Activated naive CD4-positive, alpha-beta T cell treated with anti-CD3 and anti-CD28 coated beads, Interleukin-2, amount 50 U/mL, for 72 hours (primary cell): ENCODE measurements at regions not wholly inside any gene's neighbourhood (a gene's known extent, or its start where the extent isn't known, plus 50 kb on each side); places are given as distances from the start of the nearest gene placed in this dataset.

Source experiments
- ATAC-seq, 2 donors: fragments of 150-1000 bp; cut with Tn5 transposase; 2 replicates each; pipeline ENCODE4 v1.10.0; 2021; ENCODE audit warnings: mild to moderate bottlenecking in 2 of 2, moderate library complexity in 2 of 2
- DNase-seq, 2 donors: peaks; one replicate each; pipeline ENCODE4 v3.0.0; 2021 to 2022; ENCODE audit warnings: low spot score in 2 of 2
- H3K27ac Mint-ChIP-seq, 2 donors: one replicate each; pipeline ENCODE4 v1.8.0; 2022; ENCODE audit warnings: mild to moderate bottlenecking in 2 of 2, mixed read lengths in 2 of 2
- H3K36me3 Mint-ChIP-seq, 2 donors: one replicate each; pipeline ENCODE4 v1.8.0; 2022; ENCODE audit warnings: mixed read lengths in 2 of 2
- H3K9me3 Mint-ChIP-seq, 2 donors: one replicate each; pipeline ENCODE4 v1.8.0; 2022; ENCODE audit warnings: mixed read lengths in 2 of 2

GRCh38 chr13:40406405-40407120 lies 259.9 kb downstream of the FOXO1 start:
- ATAC-seq, result no peak
- H3K9me3 Mint-ChIP-seq, result peaks cover 3 to 6% of the 10 kb centered on the region in 2 donors
- DNase-seq, result no peak
- peaks cover 4 to 14% of the 10 kb centered on the region in 2 donors for H3K36me3 Mint-ChIP-seq
- H3K27ac Mint-ChIP-seq, result no peak overlapping the region

GRCh38 chr13:40407567-40407966 lies 258.9 kb downstream of the FOXO1 start:
- DNase-seq, result no peak
- ATAC-seq, result no peak
- Mint-ChIP-seq H3K9me3 (peaks cover 3 to 6% of the 10 kb centered on the region in 2 donors), H3K36me3 (peaks cover 4 to 14% of the 10 kb centered on the region in 2 donors), H3K27ac (no peak overlapping the region)

GRCh38 chr13:40408602-40409001 lies 257.8 kb downstream of the FOXO1 start:
- Mint-ChIP-seq H3K9me3 (peaks cover 3 to 6% of the 10 kb centered on the region in 2 donors), H3K36me3 (peaks cover 4 to 14% of the 10 kb centered on the region in 2 donors), H3K27ac (no peak overlapping the region)
- ATAC-seq (no peak), DNase-seq (no peak)

- Mint-ChIP-seq H3K27ac (no peak overlapping the region), H3K9me3 (peaks cover 3 to 6% of the 10 kb centered on the region in 2 donors), H3K36me3 (peaks cover 4 to 14% of the 10 kb centered on the region in 2 donors)
- ATAC-seq, result no peak
- DNase-seq, result no peak
These were observed 257.2 kb downstream of the FOXO1 start for GRCh38 chr13:40409278-40409677.

- ATAC-seq (no peak), DNase-seq (no peak)
- peaks cover 3 to 6% of the 10 kb centered on the region in 2 donors for H3K9me3 Mint-ChIP-seq
- H3K36me3 Mint-ChIP-seq, result peaks cover 4 to 14% of the 10 kb centered on the region in 2 donors
- H3K27ac Mint-ChIP-seq, result no peak overlapping the region
These were observed 256.1 kb downstream of the FOXO1 start for GRCh38 chr13:40410315-40410714.

GRCh38 chr13:40420160-40420740 lies 246.2 kb downstream of the FOXO1 start:
- DNase-seq (no peak), ATAC-seq (peak in 1 of 2 donors; percentile 78)
- H3K9me3 Mint-ChIP-seq, result peaks cover 0 to 23% of the 10 kb centered on the region in 2 donors
- H3K36me3 Mint-ChIP-seq, result peaks cover 4 to 31% of the 10 kb centered on the region in 2 donors
- H3K27ac Mint-ChIP-seq, result no peak overlapping the region

GRCh38 chr13:40422588-40423235 lies 243.7 kb downstream of the FOXO1 start:
- Mint-ChIP-seq H3K27ac (peak overlapping the region in 1 of 2 donors; percentile 2), H3K9me3 (peaks cover 0 to 22% of the 10 kb centered on the region in 2 donors), H3K36me3 (peaks cover 0 to 22% of the 10 kb centered on the region in 2 donors)
- DNase-seq (no peak), ATAC-seq (peak; percentile 32 to 69)

GRCh38 chr13:40428354-40428753 lies 238.1 kb downstream of the FOXO1 start:
- Mint-ChIP-seq H3K27ac (no peak overlapping the region), H3K9me3 (peaks cover 0 to 6% of the 10 kb centered on the region in 2 donors), H3K36me3 (peaks cover 0 to 16% of the 10 kb centered on the region in 2 donors)
- ATAC-seq, result no peak
- DNase-seq, result no peak

- peaks cover 0 to 8% of the 10 kb centered on the region in 2 donors for H3K9me3 Mint-ChIP-seq
These were observed 236.5 kb downstream of the FOXO1 start for GRCh38 chr13:40429706-40430545.

GRCh38 chr13:40432018-40432978 lies 234.1 kb downstream of the FOXO1 start:
- ATAC-seq (peak; percentile 41 to 49), DNase-seq (no peak)
- peaks cover 0 to 5% of the 10 kb centered on the region in 2 donors for H3K9me3 Mint-ChIP-seq
- H3K36me3 Mint-ChIP-seq, result peaks cover 0 to 14% of the 10 kb centered on the region in 2 donors
- H3K27ac Mint-ChIP-seq, result no peak overlapping the region

More at GRCh38 chr13:40429706-40430545, 236.5 kb downstream of the FOXO1 start:
- H3K27ac Mint-ChIP-seq, result no peak overlapping the region
- H3K36me3 Mint-ChIP-seq, result peaks cover 0 to 22% of the 10 kb centered on the region in 2 donors
- ATAC-seq, result no peak
- DNase-seq, result no peak

- Mint-ChIP-seq H3K36me3 (peaks cover 0 to 14% of the 10 kb centered on the region in 2 donors), H3K27ac (no peak overlapping the region), H3K9me3 (peaks cover 0 to 5% of the 10 kb centered on the region in 2 donors)
- DNase-seq (no peak), ATAC-seq (no peak)
These were observed 233.4 kb downstream of the FOXO1 start for GRCh38 chr13:40433001-40433400.

GRCh38 chr13:40433577-40433976 lies 232.9 kb downstream of the FOXO1 start:
- Mint-ChIP-seq H3K27ac (no peak overlapping the region), H3K36me3 (peaks cover 0 to 14% of the 10 kb centered on the region in 2 donors), H3K9me3 (peaks cover 0 to 5% of the 10 kb centered on the region in 2 donors)
- peak in 1 of 2 donors; percentile 67 for ATAC-seq
- no peak for DNase-seq

- no peak for ATAC-seq
- Mint-ChIP-seq H3K36me3 (peaks cover 0 to 14% of the 10 kb centered on the region in 2 donors), H3K9me3 (peaks cover 0 to 5% of the 10 kb centered on the region in 2 donors), H3K27ac (no peak overlapping the region)
- no peak for DNase-seq
These were observed 231.7 kb downstream of the FOXO1 start for GRCh38 chr13:40434516-40435397.

- H3K27ac Mint-ChIP-seq, result peak overlapping the region; percentile 80 to 83
These were observed 228.3 kb downstream of the FOXO1 start for GRCh38 chr13:40438022-40438680.

More at GRCh38 chr13:40438022-40438680, 228.3 kb downstream of the FOXO1 start:
- Mint-ChIP-seq H3K36me3 (peaks cover 0 to 10% of the 10 kb centered on the region in 2 donors), H3K9me3 (peaks cover 0 to 5% of the 10 kb centered on the region in 2 donors)
- peak; percentile 54 to 75 for ATAC-seq
- DNase-seq, result no peak
